ENCODE measurements at regions not wholly inside any gene's neighbourhood (a gene's known extent, or its start where the extent isn't known, plus 50 kb on each side); places are given as distances from the start of the nearest gene placed in this dataset.

GRCh38 chr13:111999352-111999751 lies 67.6 kb upstream of the SOX1 start:
- DNase-seq (ENCODE audit: low spot score), result no peak

GRCh38 chr13:112000888-112001287 lies 66.1 kb upstream of the SOX1 start:
- no peak for DNase-seq (ENCODE audit: low spot score)

GRCh38 chr13:112001571-112001970 lies 65.4 kb upstream of the SOX1 start:
- DNase-seq (ENCODE audit: low spot score), result no peak

DNA sequence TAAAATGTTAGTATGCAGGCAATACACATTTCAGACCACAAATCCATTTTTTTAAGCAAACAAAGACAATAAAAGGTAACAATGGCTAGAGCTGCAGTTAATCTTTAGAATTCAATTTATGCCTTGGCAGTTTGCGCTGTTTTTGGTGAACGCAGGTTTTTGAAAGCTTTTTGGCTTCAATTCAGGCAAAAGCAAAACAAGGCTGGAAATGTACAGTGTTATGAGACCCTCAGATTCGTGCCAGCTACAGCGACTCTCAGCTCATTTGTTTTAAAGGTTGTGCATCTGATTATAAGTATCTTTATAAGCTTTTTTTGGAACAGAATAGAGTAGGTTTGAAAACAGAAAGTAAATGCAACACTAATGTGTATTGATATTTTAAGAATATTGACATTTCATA lies 63.6 kb upstream of the SOX1 start:
- DNase-seq (ENCODE audit: low spot score), result no peak

GRCh38 chr13:112003941-112004340 lies 63.0 kb upstream of the SOX1 start:
- no peak for DNase-seq (ENCODE audit: low spot score)

DNA sequence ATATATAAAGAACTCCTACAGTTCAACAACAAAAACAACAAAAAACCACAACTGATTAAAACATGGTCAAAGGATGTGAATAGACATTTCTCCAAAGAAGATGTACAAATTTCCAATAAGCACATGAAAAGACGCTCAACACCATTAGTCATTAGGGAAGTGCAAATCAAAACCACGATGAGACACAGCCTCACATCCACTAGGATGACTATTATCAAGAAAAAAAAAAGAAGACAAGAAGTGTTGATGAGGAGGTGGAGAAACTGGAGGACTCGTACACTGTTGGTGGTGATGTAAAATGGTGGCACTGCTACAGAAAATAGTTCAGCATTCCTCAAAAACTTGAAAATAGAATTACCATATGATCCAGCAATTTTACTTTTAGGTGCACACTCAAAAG lies 61.0 kb upstream of the SOX1 start:
- no peak for DNase-seq (ENCODE audit: low spot score)

- no peak for DNase-seq (ENCODE audit: low spot score)
Measured at GRCh38 chr13:112007191-112007590, 59.8 kb upstream of the SOX1 start.

- no peak for DNase-seq (ENCODE audit: low spot score)
Measured at GRCh38 chr13:112010714-112011113, 56.2 kb upstream of the SOX1 start.

DNA sequence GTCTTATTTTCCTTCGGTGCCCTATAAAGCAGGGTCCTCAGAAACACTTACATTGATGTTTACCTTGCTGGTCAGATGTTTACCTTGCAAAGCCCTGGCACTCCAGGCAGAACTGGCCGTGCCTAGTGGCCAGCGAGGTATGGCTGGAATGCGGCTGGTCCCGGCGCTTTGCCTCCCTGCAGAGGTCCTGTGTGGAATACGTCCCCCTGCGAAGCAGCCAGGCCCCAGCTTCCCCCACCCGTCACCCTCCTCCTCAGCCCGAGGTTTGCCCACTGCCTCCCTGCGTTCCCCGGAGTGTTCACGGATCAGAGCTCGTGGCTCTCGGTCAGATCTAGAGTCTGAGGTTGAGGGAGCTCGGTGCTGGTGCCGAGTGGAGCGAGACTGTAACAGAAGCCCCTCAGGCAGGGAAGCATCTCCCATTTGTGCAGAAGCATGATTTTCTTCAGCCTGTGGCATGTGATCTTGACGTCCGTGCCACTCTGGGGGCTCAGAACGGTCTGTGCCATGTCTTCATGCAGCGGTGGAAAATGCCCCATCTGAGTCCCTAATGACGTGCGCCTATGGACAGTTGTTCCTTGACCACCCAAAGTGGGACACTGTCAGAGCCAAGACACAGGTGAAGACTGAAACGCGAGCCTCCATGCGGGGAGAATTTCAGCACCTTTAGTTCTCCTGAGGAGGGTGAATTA lies 54.8 kb upstream of the SOX1 start:
- DNase-seq (ENCODE audit: low spot score), result peak; percentile 13

GRCh38 chr13:112012705-112013085 lies 54.3 kb upstream of the SOX1 start:
- DNase-seq (ENCODE audit: low spot score), result no peak

DNA sequence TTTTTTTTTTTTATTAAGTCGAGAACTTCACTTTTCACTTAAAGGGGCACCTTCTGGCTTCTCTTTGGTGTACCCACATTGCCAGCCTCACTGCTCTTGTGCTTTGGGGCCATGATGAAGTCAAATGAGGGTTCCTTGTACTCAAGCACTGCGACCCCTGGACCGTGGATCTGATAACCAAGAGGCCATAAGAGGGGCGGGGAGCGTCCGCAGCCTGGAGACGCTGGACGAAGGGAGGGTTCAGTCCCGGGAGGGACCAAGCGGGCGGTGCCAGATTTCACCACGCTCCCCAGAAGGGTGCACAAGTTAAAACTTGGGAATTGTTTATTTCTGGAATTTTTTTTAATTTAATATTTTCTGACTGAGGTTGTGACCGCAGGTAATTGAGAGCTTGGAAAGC lies 53.3 kb upstream of the SOX1 start:
- DNase-seq (ENCODE audit: low spot score), result no peak

GRCh38 chr13:112014857-112015256 lies 52.1 kb upstream of the SOX1 start:
- no peak for DNase-seq (ENCODE audit: low spot score)

Measured in kidney tubule cell (primary cell).